ENCODE measurements at regions not wholly inside any gene's neighbourhood (a gene's known extent, or its start where the extent isn't known, plus 50 kb on each side); places are given as distances from the start of the nearest gene placed in this dataset.
A peak's percentile ranks its signal among the peaks of the same experiment; 100 is the strongest.
"Not testable (repeated sequence)": the region's sequence is repeated elsewhere in the genome, so short reads cannot be mapped to it uniquely, and the experiment has no call there.

DNA sequence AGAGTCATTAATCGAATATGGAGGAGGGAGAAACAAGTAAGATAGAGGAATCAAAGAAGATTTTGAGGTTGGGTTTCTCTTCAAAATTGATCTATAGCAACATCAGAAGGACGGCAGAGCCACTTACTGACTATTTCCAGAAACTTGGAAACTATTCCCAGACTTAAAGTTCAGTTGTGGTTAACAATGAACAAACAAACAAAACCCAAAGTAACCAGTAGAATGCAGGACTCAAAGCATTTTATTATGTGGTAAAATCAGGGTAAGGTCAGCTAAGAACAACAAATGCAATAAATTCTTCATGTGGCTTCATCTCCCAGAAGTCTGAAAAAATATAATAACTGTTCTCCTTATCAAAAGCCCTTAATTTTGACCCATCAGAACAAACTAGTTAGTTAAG is 54.9 kb upstream of the OSMR start:
- DNase-seq (ENCODE audit: low read depth in 1 of 2, low spot score in 2 of 2): peak in 1 of 2 experiments; percentile 70
- Histone ChIP-seq H3K27me3 (replicated peaks) (no peaks in the 10 kb centered on the region), H3K4me1 (replicated peaks) (peaks cover 32% of the 10 kb centered on the region), H3K36me3 (no peaks in the 10 kb centered on the region), H3K4me3 (no peak overlapping the region), H3K9me3 (replicated peaks) (no peaks in the 10 kb centered on the region), H3K27ac (peak overlapping the region; percentile 27; the same call in 1 of the 2 replicates)

DNA sequence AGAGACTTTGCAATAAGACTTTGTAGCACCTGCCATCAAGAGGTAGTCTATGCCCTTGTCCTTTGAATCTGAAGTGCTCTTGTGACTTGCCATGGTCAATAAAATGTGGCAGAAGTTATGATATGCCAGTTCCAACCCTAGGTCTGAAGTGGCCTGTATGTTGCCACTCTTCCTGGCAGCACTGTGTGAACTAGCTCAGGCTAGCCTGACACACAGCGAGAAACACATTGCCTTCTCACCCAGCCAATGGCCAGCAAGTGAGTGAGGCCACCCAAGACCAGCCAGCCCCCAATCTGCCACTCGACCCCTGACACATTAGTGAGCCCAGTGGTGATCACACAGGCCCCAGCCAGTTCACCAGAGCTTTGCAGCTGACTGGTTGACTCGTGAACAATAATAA is 52.7 kb upstream of the OSMR start:
- H3K27ac ChIP-seq: no peak overlapping the region
- H3K27me3 ChIP-seq (replicated peaks): no peaks in the 10 kb centered on the region
- no peaks in the 10 kb centered on the region for H3K9me3 ChIP-seq (replicated peaks)
- no peak overlapping the region for H3K4me3 ChIP-seq
- DNase-seq (ENCODE audit: low read depth in 1 of 2, low spot score in 2 of 2): no peak
- peaks cover 43% of the 10 kb centered on the region for H3K4me1 ChIP-seq (replicated peaks)
- H3K36me3 ChIP-seq: no peaks in the 10 kb centered on the region

DNA sequence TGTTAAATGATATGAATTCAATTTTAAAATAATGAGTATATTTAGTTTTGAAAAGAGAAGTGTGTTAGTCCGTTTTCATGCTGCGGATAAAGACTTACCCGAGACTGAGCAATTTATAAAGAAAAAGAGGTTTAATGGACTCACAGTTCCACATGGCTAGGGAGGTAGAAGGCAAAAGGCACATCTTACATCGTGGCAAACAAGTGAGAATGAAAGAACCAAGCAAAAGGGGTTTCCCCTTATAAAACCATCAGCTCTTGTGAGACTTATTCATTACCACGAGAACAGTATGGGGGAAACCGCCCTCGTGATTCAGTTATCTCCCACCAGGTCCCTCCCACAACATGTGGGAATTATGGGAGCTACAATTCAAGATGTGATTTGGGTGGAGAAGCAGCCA is 51.8 kb upstream of the OSMR start:
- not testable (repeated sequence) for DNase-seq (ENCODE audit: low read depth in 1 of 2, low spot score in 2 of 2); H3K36me3 ChIP-seq

DNA sequence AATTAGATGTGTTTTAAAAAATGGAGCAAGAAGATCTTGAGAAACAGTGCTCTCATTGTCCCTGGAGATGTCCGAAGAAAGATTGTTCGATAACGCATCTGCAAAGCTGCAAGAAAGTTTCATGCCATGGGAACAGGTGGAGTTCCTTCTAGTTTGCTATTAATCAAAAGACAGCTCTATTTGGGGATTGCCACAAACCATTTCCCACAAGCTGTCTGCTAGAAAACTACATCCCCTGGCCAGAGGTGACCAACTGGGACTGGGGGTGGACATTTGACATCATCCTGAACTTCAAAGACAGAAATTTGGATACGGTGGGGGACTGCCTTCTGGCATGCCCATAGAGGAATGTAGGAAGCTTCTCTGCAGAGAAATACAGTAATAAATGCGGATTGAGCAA is 50.8 kb upstream of the OSMR start:
- H3K4me3 ChIP-seq: no peak overlapping the region
- H3K27me3 ChIP-seq (replicated peaks): no peaks in the 10 kb centered on the region
- H3K9me3 ChIP-seq (replicated peaks): no peaks in the 10 kb centered on the region
- DNase-seq (ENCODE audit: low read depth in 1 of 2, low spot score in 2 of 2): no peak
- H3K4me1 ChIP-seq (replicated peaks): peaks cover 45% of the 10 kb centered on the region
- H3K27ac ChIP-seq: no peak overlapping the region
- H3K36me3 ChIP-seq: no peaks in the 10 kb centered on the region

More for the DNA sequence above, 51.8 kb upstream of the OSMR start:
- not testable (repeated sequence) for H3K9me3 ChIP-seq (replicated peaks); H3K27ac ChIP-seq; H3K27me3 ChIP-seq (replicated peaks); H3K4me3 ChIP-seq
- peaks cover 43% of the 10 kb centered on the region for H3K4me1 ChIP-seq (replicated peaks)

DNA sequence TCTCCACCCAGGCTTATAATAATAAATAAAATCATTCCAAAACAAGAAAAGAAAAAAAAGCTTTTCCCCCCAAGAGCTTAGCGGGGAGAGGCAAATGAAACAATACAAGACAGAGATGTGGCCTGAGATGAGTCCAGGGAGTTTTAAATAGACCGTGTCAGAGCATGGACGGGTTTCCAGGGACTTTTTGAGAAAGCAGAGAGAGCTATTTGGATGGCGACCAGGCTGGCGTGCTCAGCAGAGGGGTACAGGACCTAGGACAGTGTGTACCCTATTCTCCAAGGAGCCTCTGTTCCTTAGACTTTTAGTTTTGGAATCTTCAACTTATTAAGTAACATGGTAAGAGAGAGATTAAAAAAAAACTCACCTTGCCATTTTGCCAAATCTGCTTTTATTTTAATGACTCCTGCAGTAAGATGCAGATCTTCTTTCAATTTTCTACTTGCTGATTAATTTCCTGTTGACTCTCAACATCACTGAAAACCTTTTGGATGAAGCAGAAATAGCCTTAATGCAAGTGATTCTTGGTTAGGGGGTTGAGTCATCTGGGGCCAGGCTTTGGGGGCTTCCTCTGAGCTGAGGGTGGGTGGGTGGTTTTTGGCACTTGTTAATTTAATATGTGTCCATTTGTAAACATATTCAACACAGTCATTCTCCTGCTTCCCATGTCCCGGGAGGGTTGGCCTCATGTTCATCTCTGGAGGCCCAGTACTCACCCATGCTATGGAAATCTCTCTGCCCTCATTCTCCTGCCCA is 49.6 kb upstream of the OSMR start:
- Histone ChIP-seq H3K9me3 (replicated peaks) (no peaks in the 10 kb centered on the region), H3K4me3 (no peak overlapping the region), H3K27ac (no peak overlapping the region), H3K36me3 (no peaks in the 10 kb centered on the region), H3K27me3 (replicated peaks) (no peaks in the 10 kb centered on the region), H3K4me1 (replicated peaks) (peaks cover 45% of the 10 kb centered on the region)
- no peak for DNase-seq (ENCODE audit: low read depth in 1 of 2, low spot score in 2 of 2)

Measured in SJSA1 (cell line).